C4-2B (cell line): ENCODE measurements at regions not wholly inside any gene's neighbourhood (a gene's known extent, or its start where the extent isn't known, plus 50 kb on each side); places are given as distances from the start of the nearest gene placed in this dataset.

ENCODE experiments used
- ZFX ChIP-seq: fragments of 450-650 bp; IDR thresholded peaks from 2 replicates; pipeline ENCODE4 v1.6.1; 2017
- TF ChIP-seq, protein P1 (sequence below): fragments of 450-650 bp; conservative IDR thresholded peaks from 2 replicates; pipeline ENCODE4 v1.5.1; 2017; ENCODE audit warnings: mild to moderate bottlenecking

DNA sequence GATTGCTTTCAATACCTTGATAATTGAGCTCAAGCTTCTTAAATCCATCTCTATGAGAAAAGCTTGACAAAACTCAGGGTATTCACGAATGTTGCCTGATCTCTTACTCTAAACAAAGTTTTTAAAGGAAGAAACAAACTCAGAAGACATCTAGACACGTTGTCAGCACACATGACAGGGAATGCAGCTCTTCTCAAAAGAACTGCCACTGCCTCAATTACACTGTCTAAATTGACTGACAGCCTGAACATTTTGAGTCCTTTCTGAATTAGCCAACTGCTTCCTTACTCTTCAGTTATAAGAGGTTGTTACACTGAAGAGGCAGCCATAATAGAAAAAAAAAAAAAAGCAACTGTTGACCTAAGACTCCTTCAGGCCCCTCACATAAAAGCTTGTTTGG, 1646.7 kb upstream of the B3GALT2 start:
- TF ChIP-seq, protein P1, sequence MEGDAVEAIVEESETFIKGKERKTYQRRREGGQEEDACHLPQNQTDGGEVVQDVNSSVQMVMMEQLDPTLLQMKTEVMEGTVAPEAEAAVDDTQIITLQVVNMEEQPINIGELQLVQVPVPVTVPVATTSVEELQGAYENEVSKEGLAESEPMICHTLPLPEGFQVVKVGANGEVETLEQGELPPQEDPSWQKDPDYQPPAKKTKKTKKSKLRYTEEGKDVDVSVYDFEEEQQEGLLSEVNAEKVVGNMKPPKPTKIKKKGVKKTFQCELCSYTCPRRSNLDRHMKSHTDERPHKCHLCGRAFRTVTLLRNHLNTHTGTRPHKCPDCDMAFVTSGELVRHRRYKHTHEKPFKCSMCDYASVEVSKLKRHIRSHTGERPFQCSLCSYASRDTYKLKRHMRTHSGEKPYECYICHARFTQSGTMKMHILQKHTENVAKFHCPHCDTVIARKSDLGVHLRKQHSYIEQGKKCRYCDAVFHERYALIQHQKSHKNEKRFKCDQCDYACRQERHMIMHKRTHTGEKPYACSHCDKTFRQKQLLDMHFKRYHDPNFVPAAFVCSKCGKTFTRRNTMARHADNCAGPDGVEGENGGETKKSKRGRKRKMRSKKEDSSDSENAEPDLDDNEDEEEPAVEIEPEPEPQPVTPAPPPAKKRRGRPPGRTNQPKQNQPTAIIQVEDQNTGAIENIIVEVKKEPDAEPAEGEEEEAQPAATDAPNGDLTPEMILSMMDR: no peak
- no peak for TF ChIP-seq ZFX
